A549 (cell line): ENCODE measurements at regions not wholly inside any gene's neighbourhood (a gene's known extent, or its start where the extent isn't known, plus 50 kb on each side); places are given as distances from the start of the nearest gene placed in this dataset.

Experiments
- ATAC-seq, 2 experiments: fragments of 200-7000 bp in 1 of 2; fragments of >200 bp in 1 of 2; cut with Nextera tagmentation in 1 of 2; cut with Tn5 transposase in 1 of 2; 3 replicates each; pipeline versions ENCODE4 v1.8.0 to v1.9.1; 2018 to 2020; ENCODE audit warnings: mild to moderate bottlenecking in 1 of 2, moderate library complexity in 1 of 2
- CTCF ChIA-PET: fragments of 300-600 bp; sonication (Branson Sonifier 250); formaldehyde crosslinking; extraction: SDS; loops from one replicate; lab custom pipeline; 2021; ENCODE audit warnings: antibody characterized with exemption, inconsistent platforms; lab: Yijun Ruan, JAX
- POLR2A ChIA-PET: fragments of 350-600 bp; formaldehyde crosslinking; extraction: SDS; loops from one replicate; lab custom pipeline; 2021; ENCODE audit warnings: antibody characterized with exemption, inconsistent platforms; lab: Yijun Ruan, JAX
- DNase-seq, 2 experiments: peaks; one replicate each; pipeline versions ENCODE4 v3.0.0 to v3.0.0-alpha.2; 2011 to 2016; ENCODE audit warnings: low read depth in 1 of 2, low spot score in 1 of 2
- FAIRE-seq: peaks from 2 replicates; lab custom pipeline; 2011; peaks lifted over from hg19 to GRCh38; lab: Jason Lieb, UNC
- H3K27ac ChIP-seq, 2 experiments: fragments of >200 bp; sonication (Bioruptor Twin); formaldehyde crosslinking; 3 replicates each; pipeline ENCODE4 v1.5.1; 2016 to 2017
- H3K4me1 ChIP-seq: fragments of >200 bp; sonication (Bioruptor Twin); formaldehyde crosslinking; 3 replicates; pipeline ENCODE4 v1.6.1; 2016
- H3K4me2 ChIP-seq: fragments of >200 bp; sonication (Bioruptor Twin); formaldehyde crosslinking; 3 replicates; pipeline ENCODE4 v1.6.1; 2016
- H3K4me3 ChIP-seq: fragments of >200 bp; sonication (Bioruptor Twin); formaldehyde crosslinking; 3 replicates; pipeline ENCODE4 v1.5.1; 2016
- H3K9me3 ChIP-seq: fragments of >200 bp; sonication (Bioruptor Twin); formaldehyde crosslinking; 3 replicates; pipeline ENCODE4 v1.6.1; 2016
- BHLHE40 ChIP-seq: IDR thresholded peaks from 2 replicates; pipeline ENCODE4 v1.6.1; 2012; ENCODE audit warnings: low read depth, low read length, inconsistent platforms
- CEBPB ChIP-seq, 2 experiments: fragments of >200 bp in 1 of 2; sonication (Bioruptor Twin) in 1 of 2; formaldehyde crosslinking in 1 of 2; IDR thresholded peaks; 2 replicates each; pipeline ENCODE4 v1.6.1; 2012 to 2016
- CHD4 ChIP-seq: fragments of 200-600 bp; sonication (generic); IDR thresholded peaks from 2 replicates; pipeline ENCODE4 v1.6.1; 2016; ENCODE audit warnings: antibody characterized with exemption, mild to moderate bottlenecking, borderline replicate concordance
- EHF ChIP-seq: fragments of 250-450 bp; sonication (Bioruptor Pico); IDR thresholded peaks from 2 replicates; pipeline ENCODE4 v1.5.0; 2020; ENCODE audit warnings: mild to moderate bottlenecking
- FOSB ChIP-seq: fragments of 250-450 bp; sonication (Bioruptor Pico); IDR thresholded peaks from 2 replicates; pipeline ENCODE4 v1.5.0; 2020; ENCODE audit warnings: mild to moderate bottlenecking, moderate library complexity
- FOXS1 ChIP-seq: fragments of 250-450 bp; sonication (Bioruptor Pico); IDR thresholded peaks from 2 replicates; pipeline ENCODE4 v1.5.0; 2020; ENCODE audit warnings: mild to moderate bottlenecking, moderate library complexity
- HDAC2 ChIP-seq: fragments of 200-600 bp; sonication (generic); IDR thresholded peaks from 2 replicates; pipeline ENCODE4 v1.6.1; 2016
- HOXB13 ChIP-seq: fragments of 250-450 bp; sonication (Bioruptor Pico); IDR thresholded peaks from 2 replicates; pipeline ENCODE4 v1.5.0; 2020; ENCODE audit warnings: low read depth, mild to moderate bottlenecking, moderate library complexity
- JUN ChIP-seq, 2 experiments: fragments of >200 bp; sonication (Bioruptor Twin); formaldehyde crosslinking; IDR thresholded peaks; 2 replicates in 1 of 2; 3 replicates in 1 of 2; pipeline ENCODE4 v1.6.1; 2016 to 2017
- JUNB ChIP-seq: fragments of >200 bp; sonication (Bioruptor Twin); formaldehyde crosslinking; IDR thresholded peaks from 2 replicates; pipeline ENCODE4 v1.6.1; 2016
- KDM5A ChIP-seq: fragments of 200-600 bp; sonication (generic); IDR thresholded peaks from 2 replicates; pipeline ENCODE4 v1.6.1; 2016; ENCODE audit warnings: antibody characterized with exemption, mild to moderate bottlenecking
- MAFK ChIP-seq: fragments of 450-650 bp; IDR thresholded peaks from 2 replicates; pipeline ENCODE4 v1.6.1; 2014; ENCODE audit not compliant: partially characterized antibody
- MAZ ChIP-seq: fragments of 150-350 bp; IDR thresholded peaks from 2 replicates; pipeline ENCODE4 v1.6.1; 2014; ENCODE audit warnings: antibody characterized with exemption, low read depth, low read length, borderline replicate concordance
- NFE2L2 ChIP-seq: fragments of 150-350 bp; conservative IDR thresholded peaks from 2 replicates; pipeline ENCODE4 v1.6.1; 2014; ENCODE audit warnings: low read length
- NPAS2 ChIP-seq: fragments of 250-450 bp; sonication (Bioruptor Pico); IDR thresholded peaks from 2 replicates; pipeline ENCODE4 v1.8.0; 2022; ENCODE audit warnings: mild to moderate bottlenecking, moderate library complexity, borderline replicate concordance
- RARB ChIP-seq: fragments of 250-450 bp; sonication (Bioruptor Pico); IDR thresholded peaks from 2 replicates; pipeline ENCODE4 v1.8.0; 2021; ENCODE audit warnings: mild to moderate bottlenecking, moderate library complexity
- SMC3 ChIP-seq: fragments of >200 bp; sonication (Bioruptor Twin); formaldehyde crosslinking; IDR thresholded peaks from 3 replicates; pipeline ENCODE4 v1.6.1; 2018; ENCODE audit warnings: inconsistent platforms
- TFCP2L1 ChIP-seq: fragments of 250-450 bp; sonication (Bioruptor Pico); IDR thresholded peaks from 2 replicates; pipeline ENCODE4 v1.5.0; 2021; ENCODE audit warnings: mild to moderate bottlenecking
- ZFP36 ChIP-seq: fragments of 450-650 bp; IDR thresholded peaks from 2 replicates; pipeline ENCODE4 v1.6.1; 2014; ENCODE audit warnings: borderline replicate concordance; ENCODE audit not compliant: partially characterized antibody
- ZNF302 ChIP-seq: fragments of 250-450 bp; sonication (Bioruptor Pico); IDR thresholded peaks from 2 replicates; pipeline ENCODE4 v1.9.0; 2021; ENCODE audit warnings: inconsistent platforms, mild to moderate bottlenecking, moderate library complexity
- ZSCAN20 ChIP-seq: fragments of 250-450 bp; sonication (Bioruptor Pico); IDR thresholded peaks from 2 replicates; pipeline ENCODE4 v1.8.0; 2022; ENCODE audit warnings: mild to moderate bottlenecking, moderate library complexity
- WGBS: methylation state at CpG from one replicate; pipeline ENCODE4 v1.1.6; 2017; ENCODE audit errors: missing lambda C conversion rate; 5-methylcytosine and 5-hydroxymethylcytosine counted together
- TF ChIP-seq, protein P1 (sequence below): IDR thresholded peaks from 2 replicates; pipeline ENCODE4 v1.6.1; 2012
- TF ChIP-seq, protein P2 (sequence below): fragments of >200 bp; sonication (Bioruptor Twin); formaldehyde crosslinking; IDR thresholded peaks from 3 replicates; pipeline ENCODE4 v1.6.1; 2016
- TF ChIP-seq, protein P3 (sequence below): fragments of 150-350 bp; IDR thresholded peaks from 2 replicates; pipeline ENCODE4 v1.6.1; 2014; ENCODE audit warnings: low read depth, mild to moderate bottlenecking, low read length
- TF ChIP-seq, protein P4 (sequence below): fragments of 250-450 bp; sonication (Bioruptor Pico); IDR thresholded peaks from 2 replicates; pipeline ENCODE4 v1.5.0; 2020; ENCODE audit warnings: low read depth, mild to moderate bottlenecking, moderate library complexity

DNA sequence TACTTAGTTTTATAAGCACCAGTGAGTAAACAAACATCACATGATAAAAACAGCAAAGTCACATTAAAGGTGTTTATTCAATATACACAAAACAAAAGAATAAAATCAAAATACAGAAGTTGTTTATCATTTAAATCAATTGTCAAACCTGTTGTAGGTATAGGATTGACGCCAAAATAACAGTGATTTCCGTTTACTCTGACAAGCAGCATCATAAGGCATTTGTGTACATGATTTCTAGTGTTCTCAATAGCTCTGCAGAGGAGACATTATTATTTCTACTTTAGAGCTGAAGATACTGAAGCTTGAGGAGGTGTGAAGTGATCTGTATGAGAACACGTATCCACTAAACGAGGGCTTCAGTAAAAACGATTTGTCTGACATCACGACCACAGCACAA is 171.9 kb downstream of the CCDC59 start:
- Histone ChIP-seq H3K9me3 (no peaks in the 10 kb centered on the region), H3K27ac (no peak overlapping the region), H3K4me2 (no peak overlapping the region), H3K4me1 (no peaks in the 10 kb centered on the region)
- FAIRE-seq = no peak
- DNase-seq = no peak
- POLR2A ChIA-PET = no interaction called here
- ATAC-seq = no peak
- TF ChIP-seq HDAC2 (no peak), HOXB13 (no peak), ZFP36 (no peak), MAFK (no peak), MAZ (no peak), CEBPB (IDR thresholded peaks at IDR 0.05) (no peak), JUN (IDR thresholded peaks at IDR 0.05) (no peak), NPAS2 (no peak), TFCP2L1 (CRISPR knock-in tag) (no peak)
- TF ChIP-seq, protein P1, sequence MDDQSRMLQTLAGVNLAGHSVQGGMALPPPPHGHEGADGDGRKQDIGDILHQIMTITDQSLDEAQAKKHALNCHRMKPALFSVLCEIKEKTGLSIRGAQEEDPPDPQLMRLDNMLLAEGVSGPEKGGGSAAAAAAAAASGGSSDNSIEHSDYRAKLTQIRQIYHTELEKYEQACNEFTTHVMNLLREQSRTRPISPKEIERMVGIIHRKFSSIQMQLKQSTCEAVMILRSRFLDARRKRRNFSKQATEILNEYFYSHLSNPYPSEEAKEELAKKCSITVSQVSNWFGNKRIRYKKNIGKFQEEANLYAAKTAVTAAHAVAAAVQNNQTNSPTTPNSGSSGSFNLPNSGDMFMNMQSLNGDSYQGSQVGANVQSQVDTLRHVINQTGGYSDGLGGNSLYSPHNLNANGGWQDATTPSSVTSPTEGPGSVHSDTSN = no peak
- TF ChIP-seq, protein P2, sequence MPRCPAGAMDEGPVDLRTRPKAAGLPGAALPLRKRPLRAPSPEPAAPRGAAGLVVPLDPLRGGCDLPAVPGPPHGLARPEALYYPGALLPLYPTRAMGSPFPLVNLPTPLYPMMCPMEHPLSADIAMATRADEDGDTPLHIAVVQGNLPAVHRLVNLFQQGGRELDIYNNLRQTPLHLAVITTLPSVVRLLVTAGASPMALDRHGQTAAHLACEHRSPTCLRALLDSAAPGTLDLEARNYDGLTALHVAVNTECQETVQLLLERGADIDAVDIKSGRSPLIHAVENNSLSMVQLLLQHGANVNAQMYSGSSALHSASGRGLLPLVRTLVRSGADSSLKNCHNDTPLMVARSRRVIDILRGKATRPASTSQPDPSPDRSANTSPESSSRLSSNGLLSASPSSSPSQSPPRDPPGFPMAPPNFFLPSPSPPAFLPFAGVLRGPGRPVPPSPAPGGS = no peak
- TF ChIP-seq, all 56 proteins: peak for 0
- no peak overlapping the region for H3K4me3 ChIP-seq
- CTCF ChIA-PET = no interaction called here
- WGBS = 7% methylated on average over 6 of the region's 6 CpGs

DNA sequence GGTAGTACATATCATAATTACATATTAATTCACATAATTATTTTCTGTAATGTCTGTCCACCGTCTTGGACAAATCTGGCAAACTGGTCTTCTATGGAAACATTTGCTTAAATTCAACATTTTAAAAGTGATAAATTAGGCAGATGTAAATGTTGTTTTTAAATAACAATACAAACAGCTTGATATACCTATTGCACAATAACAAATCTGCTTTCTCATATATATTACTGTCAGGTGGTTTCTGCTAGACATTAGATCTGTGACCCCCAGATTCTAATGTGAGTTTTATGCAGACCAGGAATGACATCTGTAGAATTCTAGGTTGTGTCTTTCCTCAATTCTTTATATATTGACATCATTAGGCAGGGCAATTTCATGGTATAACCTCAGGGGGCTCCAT is 173.3 kb downstream of the CCDC59 start:
- FAIRE-seq = no peak
- Histone ChIP-seq H3K4me1 (no peaks in the 10 kb centered on the region), H3K4me2 (no peak overlapping the region), H3K9me3 (no peaks in the 10 kb centered on the region)
- ChIA-PET CTCF (no interaction called here), POLR2A (no interaction called here)
- WGBS = 19% methylated on average over 1 of the region's 1 CpG
- DNase-seq = no peak
- no peak for TF ChIP-seq FOXS1 (CRISPR knock-in tag)
- TF ChIP-seq, all 56 proteins: peak for 0
- H3K27ac ChIP-seq = no peak overlapping the region
- H3K4me3 ChIP-seq = no peak overlapping the region
- no peak for ATAC-seq

DNA sequence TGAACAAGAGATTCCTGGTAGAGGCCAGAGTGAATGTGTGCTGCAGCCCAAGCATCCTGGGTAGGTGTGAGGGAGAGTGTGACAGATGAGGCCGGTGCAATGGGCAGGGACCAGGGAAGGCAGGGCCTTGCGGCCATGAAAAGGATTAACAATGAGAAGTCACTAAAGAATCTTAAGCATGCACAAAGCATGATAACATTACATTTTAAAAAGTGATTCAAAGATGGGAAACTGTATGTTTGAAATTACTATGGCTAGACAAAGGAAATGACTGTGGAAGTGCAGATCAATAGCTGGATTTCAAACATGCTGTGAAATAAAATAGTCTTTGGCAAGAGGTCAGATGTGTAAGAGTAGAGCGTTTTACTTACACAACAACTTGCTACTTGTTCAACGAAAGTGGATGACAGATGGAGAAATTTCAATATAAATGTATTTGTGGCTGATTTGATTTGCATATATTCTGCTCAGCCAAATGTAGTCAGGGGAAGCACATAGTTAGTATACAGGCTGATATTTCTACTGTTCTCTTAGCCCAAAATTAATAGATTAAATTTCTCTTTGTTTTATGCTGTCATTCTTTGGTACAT is 175.5 kb downstream of the CCDC59 start:
- Histone ChIP-seq H3K9me3 (no peaks in the 10 kb centered on the region), H3K27ac (no peak overlapping the region), H3K4me1 (no peaks in the 10 kb centered on the region), H3K4me3 (no peak overlapping the region), H3K4me2 (no peak overlapping the region)
- DNase-seq = no peak
- POLR2A ChIA-PET = no interaction called here
- CTCF ChIA-PET = no interaction called here
- WGBS = 10% methylated on average over 4 of the region's 4 CpGs
- no peak for ATAC-seq
- FAIRE-seq = no peak
- no peak for TF ChIP-seq EHF (CRISPR knock-in tag)
- TF ChIP-seq JUN (IDR thresholded peaks at IDR 0.05) = no peak
- TF ChIP-seq RARB (CRISPR knock-in tag) = no peak
- no peak for TF ChIP-seq BHLHE40
- TF ChIP-seq ZNF302 (CRISPR knock-in tag) = no peak
- TF ChIP-seq SMC3 = no peak
- TF ChIP-seq HDAC2 = no peak
- TF ChIP-seq JUNB = no peak
- no peak for TF ChIP-seq ZSCAN20 (CRISPR knock-in tag)
- no peak for TF ChIP-seq MAZ
- TF ChIP-seq CHD4 = no peak
- TF ChIP-seq, protein P3, sequence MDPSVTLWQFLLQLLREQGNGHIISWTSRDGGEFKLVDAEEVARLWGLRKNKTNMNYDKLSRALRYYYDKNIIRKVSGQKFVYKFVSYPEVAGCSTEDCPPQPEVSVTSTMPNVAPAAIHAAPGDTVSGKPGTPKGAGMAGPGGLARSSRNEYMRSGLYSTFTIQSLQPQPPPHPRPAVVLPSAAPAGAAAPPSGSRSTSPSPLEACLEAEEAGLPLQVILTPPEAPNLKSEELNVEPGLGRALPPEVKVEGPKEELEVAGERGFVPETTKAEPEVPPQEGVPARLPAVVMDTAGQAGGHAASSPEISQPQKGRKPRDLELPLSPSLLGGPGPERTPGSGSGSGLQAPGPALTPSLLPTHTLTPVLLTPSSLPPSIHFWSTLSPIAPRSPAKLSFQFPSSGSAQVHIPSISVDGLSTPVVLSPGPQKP = no peak
- no peak for TF ChIP-seq NFE2L2
- TF ChIP-seq ZFP36 = no peak
- TF ChIP-seq HOXB13 = no peak
- TF ChIP-seq, protein P4, sequence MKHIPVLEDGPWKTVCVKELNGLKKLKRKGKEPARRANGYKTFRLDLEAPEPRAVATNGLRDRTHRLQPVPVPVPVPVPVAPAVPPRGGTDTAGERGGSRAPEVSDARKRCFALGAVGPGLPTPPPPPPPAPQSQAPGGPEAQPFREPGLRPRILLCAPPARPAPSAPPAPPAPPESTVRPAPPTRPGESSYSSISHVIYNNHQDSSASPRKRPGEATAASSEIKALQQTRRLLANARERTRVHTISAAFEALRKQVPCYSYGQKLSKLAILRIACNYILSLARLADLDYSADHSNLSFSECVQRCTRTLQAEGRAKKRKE = no peak
- TF ChIP-seq, protein P1 = no peak
- TF ChIP-seq FOSB (CRISPR knock-in tag) = no peak
- TF ChIP-seq KDM5A = no peak
